HG02759 (cell line): ENCODE measurements at regions not wholly inside any gene's neighbourhood (a gene's known extent, or its start where the extent isn't known, plus 50 kb on each side); places are given as distances from the start of the nearest gene placed in this dataset.
"Not testable (repeated sequence)": the region's sequence is repeated elsewhere in the genome, so short reads cannot be mapped to it uniquely, and the experiment has no call there.

Experiments used
- ATAC-seq: cut with Tn5 transposase; IDR thresholded peaks from one replicate; pipeline ENCODE4 v1.9.1; 2021; ENCODE audit warnings: mild to moderate bottlenecking, moderate library complexity; ENCODE audit not compliant: unreplicated experiment

GRCh38 chr5:103904651-103905050 is 342.1 kb upstream of the NUDT12 start:
- no peak for ATAC-seq

GRCh38 chr5:103902893-103903292 is 340.3 kb upstream of the NUDT12 start:
- ATAC-seq: no peak

GRCh38 chr5:103901885-103902284 is 339.3 kb upstream of the NUDT12 start:
- no peak for ATAC-seq

- ATAC-seq: no peak
Observed at GRCh38 chr5:103896593-103896992, 334.0 kb upstream of the NUDT12 start.

- ATAC-seq: no peak
Observed at GRCh38 chr5:103895738-103896137, 333.1 kb upstream of the NUDT12 start.

- no peak for ATAC-seq
Observed at GRCh38 chr5:103894882-103895281, 332.3 kb upstream of the NUDT12 start.

GRCh38 chr5:103891151-103891550 is 328.6 kb upstream of the NUDT12 start:
- no peak for ATAC-seq

GRCh38 chr5:103890313-103890712 is 327.7 kb upstream of the NUDT12 start:
- no peak for ATAC-seq

GRCh38 chr5:103889500-103890209 is 327.1 kb upstream of the NUDT12 start:
- peak; percentile 61 for ATAC-seq

- no peak for ATAC-seq
Observed at GRCh38 chr5:103886826-103887225, 324.2 kb upstream of the NUDT12 start.

GRCh38 chr5:103883143-103883542 is 320.6 kb upstream of the NUDT12 start:
- no peak for ATAC-seq

GRCh38 chr5:103881560-103881959 is 319.0 kb upstream of the NUDT12 start:
- ATAC-seq: no peak

GRCh38 chr5:103867857-103868598 is 305.4 kb upstream of the NUDT12 start:
- no peak for ATAC-seq

GRCh38 chr5:103866169-103866568 is 303.6 kb upstream of the NUDT12 start:
- no peak for ATAC-seq

GRCh38 chr5:103862398-103862797 is 299.8 kb upstream of the NUDT12 start:
- ATAC-seq: no peak

GRCh38 chr5:103860327-103860726 is 297.7 kb upstream of the NUDT12 start:
- ATAC-seq: no peak

- not testable (repeated sequence) for ATAC-seq
Observed at GRCh38 chr5:103858367-103858766, 295.8 kb upstream of the NUDT12 start.

GRCh38 chr5:103851091-103851490 is 288.5 kb upstream of the NUDT12 start:
- ATAC-seq: no peak

- ATAC-seq: no peak
Observed at GRCh38 chr5:103849934-103850333, 287.3 kb upstream of the NUDT12 start.

GRCh38 chr5:103847060-103847459 is 284.5 kb upstream of the NUDT12 start:
- ATAC-seq: no peak

- ATAC-seq: no peak
Observed at GRCh38 chr5:103842936-103843335, 280.3 kb upstream of the NUDT12 start.

GRCh38 chr5:103840600-103840999 is 278.0 kb upstream of the NUDT12 start:
- no peak for ATAC-seq
